GM10266 (cell line): ENCODE measurements at regions not wholly inside any gene's neighbourhood (a gene's known extent, or its start where the extent isn't known, plus 50 kb on each side); places are given as distances from the start of the nearest gene placed in this dataset.

Experiments
- DNase-seq: peaks from one replicate; pipeline ENCODE4 v3.0.0; 2012; ENCODE audit errors: extremely low spot score
- TF ChIP-seq, protein P1 (sequence below): IDR thresholded peaks from 2 replicates; pipeline ENCODE4 v1.5.1; 2012; ENCODE audit warnings: mild to moderate bottlenecking, low read depth; ENCODE audit not compliant: control insufficient read depth, insufficient read depth; ENCODE audit errors: missing control alignments

DNA sequence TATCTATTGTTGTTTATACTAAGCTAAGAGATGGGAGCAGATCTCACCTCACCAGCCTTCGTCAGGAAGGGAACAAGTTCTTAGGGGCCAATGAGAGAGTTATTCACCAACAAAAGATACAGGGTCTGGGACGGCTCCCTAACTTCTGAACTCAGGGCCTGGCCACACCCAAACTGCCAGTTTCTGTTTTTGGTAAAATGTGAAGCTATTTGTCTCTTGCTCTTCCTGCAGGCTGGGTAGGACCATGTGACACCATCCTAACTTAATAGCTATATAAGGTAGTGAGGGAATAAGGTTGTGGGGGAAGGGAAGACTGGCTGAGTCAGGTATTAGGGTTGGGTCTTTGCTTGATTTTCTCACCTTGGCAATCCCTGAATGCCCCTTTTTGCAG is 480.5 kb downstream of the KDM4C start:
- TF ChIP-seq, protein P1, sequence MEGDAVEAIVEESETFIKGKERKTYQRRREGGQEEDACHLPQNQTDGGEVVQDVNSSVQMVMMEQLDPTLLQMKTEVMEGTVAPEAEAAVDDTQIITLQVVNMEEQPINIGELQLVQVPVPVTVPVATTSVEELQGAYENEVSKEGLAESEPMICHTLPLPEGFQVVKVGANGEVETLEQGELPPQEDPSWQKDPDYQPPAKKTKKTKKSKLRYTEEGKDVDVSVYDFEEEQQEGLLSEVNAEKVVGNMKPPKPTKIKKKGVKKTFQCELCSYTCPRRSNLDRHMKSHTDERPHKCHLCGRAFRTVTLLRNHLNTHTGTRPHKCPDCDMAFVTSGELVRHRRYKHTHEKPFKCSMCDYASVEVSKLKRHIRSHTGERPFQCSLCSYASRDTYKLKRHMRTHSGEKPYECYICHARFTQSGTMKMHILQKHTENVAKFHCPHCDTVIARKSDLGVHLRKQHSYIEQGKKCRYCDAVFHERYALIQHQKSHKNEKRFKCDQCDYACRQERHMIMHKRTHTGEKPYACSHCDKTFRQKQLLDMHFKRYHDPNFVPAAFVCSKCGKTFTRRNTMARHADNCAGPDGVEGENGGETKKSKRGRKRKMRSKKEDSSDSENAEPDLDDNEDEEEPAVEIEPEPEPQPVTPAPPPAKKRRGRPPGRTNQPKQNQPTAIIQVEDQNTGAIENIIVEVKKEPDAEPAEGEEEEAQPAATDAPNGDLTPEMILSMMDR, result no peak
- no peak for DNase-seq

DNA sequence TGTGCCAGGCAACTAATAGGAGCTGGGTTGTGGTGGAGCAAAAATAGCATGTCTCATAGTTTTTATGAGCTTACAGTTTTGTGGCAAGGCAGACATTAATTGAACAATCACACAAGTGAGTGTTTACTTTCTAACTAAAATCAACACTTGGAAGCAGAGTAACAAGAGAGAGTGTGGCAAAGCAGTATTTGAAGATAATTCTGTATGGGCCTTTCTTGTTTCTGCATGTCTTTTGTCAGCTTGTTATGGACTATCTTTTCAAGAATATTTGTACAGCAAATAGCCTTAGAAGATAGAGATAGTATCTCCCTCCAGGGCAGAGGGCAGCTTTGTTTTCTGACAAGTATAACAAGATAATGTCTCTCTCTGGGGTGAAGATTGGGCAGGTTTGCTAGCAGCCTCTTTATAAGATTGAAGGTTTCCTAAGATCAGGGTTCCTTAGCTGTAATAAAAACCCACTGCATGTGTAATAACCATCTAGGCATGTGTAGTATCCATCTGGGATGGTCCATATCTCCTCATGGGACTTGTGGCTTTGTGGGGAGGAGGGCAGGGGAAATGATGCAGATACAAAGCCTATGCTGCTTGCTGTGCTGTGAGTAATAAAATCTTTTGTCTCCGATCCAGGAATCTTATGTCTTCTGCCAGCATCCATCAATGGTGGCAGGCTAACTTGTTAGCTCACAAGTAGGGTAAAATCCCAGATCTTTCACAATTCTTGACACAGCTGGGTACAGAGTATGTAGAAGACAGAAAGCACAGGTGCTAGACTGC is 479.9 kb downstream of the KDM4C start:
- DNase-seq, result no peak
- TF ChIP-seq, protein P1, result no peak

DNA sequence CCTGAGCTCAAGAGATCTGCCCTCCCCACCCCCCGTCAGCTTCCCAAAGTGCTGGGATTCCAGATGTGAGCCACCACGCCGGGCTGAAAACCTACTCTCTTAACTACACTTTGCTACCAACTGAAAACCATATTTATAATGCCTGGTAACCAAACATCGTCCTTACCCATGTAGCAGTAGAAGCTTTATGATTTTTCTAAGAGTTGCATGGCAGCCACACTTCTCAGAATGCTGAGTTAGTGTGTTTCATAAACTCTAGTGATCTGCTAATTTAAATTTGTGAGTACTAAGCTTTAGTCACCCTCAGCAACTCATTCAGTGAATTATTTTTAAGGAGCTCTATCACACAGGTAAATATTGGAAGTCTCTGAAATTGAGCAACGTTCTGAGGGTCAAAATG is 478.4 kb downstream of the KDM4C start:
- no peak for DNase-seq
- TF ChIP-seq, protein P1, result no peak

DNA sequence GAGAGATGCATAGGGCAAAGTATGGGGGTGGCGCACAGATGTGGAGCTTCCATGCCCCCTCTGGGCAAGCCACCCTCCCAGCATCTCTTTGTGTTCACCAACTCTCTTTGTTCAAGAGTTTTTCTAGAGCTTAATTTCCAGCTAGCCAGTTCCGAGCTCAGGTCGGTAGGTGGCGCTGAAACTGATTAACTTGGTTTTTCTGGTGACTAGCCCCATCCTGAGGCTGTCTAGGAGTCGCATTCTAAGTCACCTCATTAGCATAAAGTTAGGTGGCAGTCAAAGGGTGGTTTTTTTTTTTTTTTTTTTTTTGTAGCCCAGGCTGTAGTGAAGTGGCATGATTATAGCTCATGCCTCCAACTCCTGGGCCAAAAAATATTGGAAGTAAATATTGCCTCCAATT is 476.4 kb downstream of the KDM4C start:
- peak; percentile 10 for DNase-seq
- TF ChIP-seq, protein P1, result peak; percentile 47

DNA sequence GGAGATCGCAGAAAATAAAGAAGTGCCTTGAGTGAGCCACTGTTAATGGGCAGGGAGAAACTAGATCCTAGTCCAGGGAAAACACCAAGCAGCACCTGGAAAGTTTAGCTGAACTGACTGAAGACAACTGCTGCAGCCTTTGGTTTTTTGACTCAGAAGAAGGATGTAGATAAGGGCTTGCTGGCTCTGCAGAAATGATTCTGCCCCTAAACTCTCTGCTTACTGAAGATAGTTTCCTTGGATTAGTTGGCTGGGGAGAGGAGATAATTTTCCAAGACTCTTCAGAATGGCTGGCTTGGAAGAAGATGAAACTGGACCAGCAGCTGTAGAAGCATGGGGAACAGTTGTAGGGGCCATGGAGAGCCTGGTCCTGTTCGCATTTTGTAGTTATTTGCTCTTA is 471.8 kb downstream of the KDM4C start:
- TF ChIP-seq, protein P1, result no peak
- no peak for DNase-seq

DNA sequence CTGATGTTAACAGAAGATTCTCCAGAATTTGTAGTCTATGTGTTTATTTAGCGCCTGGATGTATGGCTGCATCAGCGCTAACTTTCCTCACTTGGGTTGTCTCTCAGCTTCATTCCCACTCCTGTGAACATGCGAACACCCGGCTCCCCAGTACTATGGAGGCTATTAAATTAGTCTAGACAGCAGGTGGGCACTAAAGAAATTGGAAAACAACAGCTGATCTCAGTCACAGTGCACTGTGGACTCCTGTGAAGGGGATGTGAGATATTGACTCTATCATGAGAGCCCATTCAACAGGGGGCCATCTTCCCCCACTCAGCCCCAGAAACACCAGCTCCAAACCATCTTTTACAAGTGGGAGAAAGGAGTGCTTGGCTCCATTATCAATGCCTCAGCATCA is 471.0 kb downstream of the KDM4C start:
- TF ChIP-seq, protein P1, result no peak
- DNase-seq, result no peak

DNA sequence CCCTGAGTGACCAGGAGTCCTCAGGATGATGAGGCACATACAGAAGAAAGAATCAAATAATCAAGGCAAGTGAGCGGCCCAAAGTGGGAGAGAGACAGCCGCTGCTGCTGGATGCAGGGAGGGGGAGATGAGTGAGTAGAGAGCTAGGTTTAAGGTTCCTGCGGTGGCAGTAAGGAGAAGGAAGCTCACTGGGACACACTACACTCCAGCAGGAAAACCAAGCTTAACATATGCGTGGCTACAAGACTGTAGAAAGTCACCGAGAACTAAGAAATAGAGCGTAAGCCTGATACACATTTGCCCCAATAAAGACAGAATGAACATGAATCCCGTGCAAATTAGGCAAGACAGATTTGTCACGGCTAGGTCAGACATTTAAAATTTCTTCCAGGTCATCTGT is 470.2 kb downstream of the KDM4C start:
- TF ChIP-seq, protein P1, result no peak
- DNase-seq, result no peak
